ENCODE measurements at regions not wholly inside any gene's neighbourhood (a gene's known extent, or its start where the extent isn't known, plus 50 kb on each side); places are given as distances from the start of the nearest gene placed in this dataset.
"Not testable (repeated sequence)": the region's sequence is repeated elsewhere in the genome, so short reads cannot be mapped to it uniquely, and the experiment has no call there.

- no peak for DNase-seq (ENCODE audit: low read depth)
These were observed 223.9 kb downstream of the LY86 start for GRCh38 chr6:6812427-6812826.

DNA sequence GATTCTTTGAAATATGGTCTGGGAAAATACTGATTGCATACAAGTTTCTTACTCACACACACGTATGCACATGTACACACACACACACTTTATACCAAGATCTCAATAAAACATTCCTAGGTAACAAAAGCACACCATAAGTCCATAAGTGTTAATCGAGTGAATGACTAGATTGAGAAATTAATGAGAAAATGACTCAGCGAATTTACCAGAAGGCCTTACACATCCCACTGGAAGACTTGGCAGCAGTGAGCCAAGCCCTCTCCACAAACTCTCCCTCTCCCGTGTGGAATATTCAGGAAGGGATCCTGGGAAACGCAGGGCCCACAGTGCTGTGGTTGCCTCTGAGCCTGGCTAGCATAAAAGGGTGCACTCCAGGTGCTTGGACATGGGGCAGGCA, 227.2 kb downstream of the LY86 start:
- DNase-seq (ENCODE audit: low read depth), result no peak

DNA sequence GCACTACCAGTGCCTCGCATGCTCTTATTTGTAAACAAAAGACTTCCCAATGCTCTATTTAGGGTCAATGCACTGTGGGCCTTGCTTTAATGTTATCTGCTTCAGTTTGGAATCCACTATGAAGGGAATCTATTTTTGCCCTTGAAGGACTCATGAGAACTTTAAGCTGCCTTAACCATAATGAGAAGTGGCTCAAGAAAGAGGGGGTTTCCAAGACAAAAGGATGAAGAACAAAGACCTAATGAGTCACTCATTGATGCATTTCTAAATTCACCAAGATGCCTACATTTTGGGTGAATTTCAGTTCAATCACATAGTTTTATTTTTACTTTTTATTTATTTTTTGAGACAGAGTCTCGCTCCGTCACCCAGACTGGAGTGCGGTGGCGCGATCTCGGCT, 228.2 kb downstream of the LY86 start:
- DNase-seq (ENCODE audit: low read depth), result no peak

DNA sequence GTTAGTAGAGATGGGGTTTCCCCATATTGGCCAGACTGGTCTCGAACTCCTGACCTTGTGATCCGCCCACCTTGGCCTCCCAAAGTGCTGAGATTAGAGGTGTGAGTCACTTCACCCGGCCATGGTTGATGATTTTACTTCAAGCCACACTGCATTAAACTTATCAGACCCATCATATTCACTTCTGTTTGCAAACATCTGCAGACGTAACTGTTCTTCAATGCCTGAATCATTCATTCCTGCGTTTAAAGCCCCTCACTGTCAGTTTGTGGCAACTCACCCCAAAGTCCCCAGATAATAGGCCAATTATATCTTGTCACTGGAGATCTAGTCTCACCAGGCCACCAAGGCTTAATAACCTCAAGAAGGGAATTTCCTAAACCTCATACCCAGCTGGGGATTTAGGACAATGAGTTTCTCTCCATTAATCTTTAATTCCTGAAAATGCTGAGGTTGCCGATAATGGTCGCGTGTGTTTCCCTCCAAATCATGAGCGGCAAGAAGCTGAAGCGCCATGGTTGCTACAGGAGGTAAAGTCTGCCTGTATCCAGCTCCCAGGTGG, 229.6 kb downstream of the LY86 start:
- DNase-seq (ENCODE audit: low read depth), result no peak

- no peak for DNase-seq (ENCODE audit: low read depth)
These were observed 232.2 kb downstream of the LY86 start for GRCh38 chr6:6820641-6821238.

- no peak for DNase-seq (ENCODE audit: low read depth)
These were observed 233.2 kb downstream of the LY86 start for GRCh38 chr6:6821639-6822261.

DNA sequence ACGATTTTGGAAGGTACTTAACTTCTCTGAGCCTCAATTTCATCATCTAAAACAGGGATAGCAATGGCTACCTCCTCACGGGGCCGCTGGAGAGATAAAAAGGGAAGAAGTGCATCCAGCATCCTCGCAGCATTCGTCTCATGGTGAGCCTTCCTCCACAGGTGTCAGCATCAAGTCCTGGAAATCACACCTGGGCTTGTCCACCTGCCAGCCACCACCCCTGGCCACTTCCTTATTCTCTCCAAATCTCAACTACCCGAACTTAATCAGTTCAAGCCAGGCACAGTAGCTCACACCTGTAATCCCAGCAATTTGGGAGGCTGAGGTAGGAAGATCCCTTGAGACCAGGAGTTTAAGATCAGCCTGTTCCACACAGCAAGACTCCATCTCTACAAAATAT, 234.5 kb downstream of the LY86 start:
- DNase-seq (ENCODE audit: low read depth), result no peak

GRCh38 chr6:6823568-6824224, 235.2 kb downstream of the LY86 start:
- DNase-seq (ENCODE audit: low read depth), result no peak

- no peak for DNase-seq (ENCODE audit: low read depth)
These were observed 235.9 kb downstream of the LY86 start for GRCh38 chr6:6824381-6824780.

- no peak for DNase-seq (ENCODE audit: low read depth)
These were observed 236.8 kb downstream of the LY86 start for GRCh38 chr6:6825193-6825784.

- DNase-seq (ENCODE audit: low read depth), result no peak
These were observed 237.8 kb downstream of the LY86 start for GRCh38 chr6:6826095-6826901.

- DNase-seq (ENCODE audit: low read depth), result no peak
These were observed 238.4 kb downstream of the LY86 start for GRCh38 chr6:6826961-6827360.

GRCh38 chr6:6829872-6830685, 241.6 kb downstream of the LY86 start:
- DNase-seq (ENCODE audit: low read depth), result no peak

DNA sequence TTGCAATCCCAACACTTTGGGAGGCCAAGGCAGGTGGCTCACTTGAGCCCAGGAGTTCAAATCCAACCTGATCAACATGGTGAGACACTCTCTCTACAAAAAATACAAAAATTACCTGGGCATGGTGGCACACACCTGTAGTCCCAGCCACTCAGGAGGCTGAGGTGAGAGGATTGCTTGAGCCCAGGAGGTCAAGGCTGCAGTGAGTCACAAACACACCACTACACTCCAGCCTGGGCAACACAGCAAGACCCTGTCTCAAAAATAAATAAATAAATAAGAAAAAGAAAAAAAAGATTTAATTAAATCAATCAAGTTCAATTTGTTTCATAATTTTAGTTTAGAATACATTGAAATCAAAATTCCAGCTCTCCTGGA, 242.2 kb downstream of the LY86 start:
- not testable (repeated sequence) for DNase-seq (ENCODE audit: low read depth)

- no peak for DNase-seq (ENCODE audit: low read depth)
These were observed 243.9 kb downstream of the LY86 start for GRCh38 chr6:6832439-6832838.

- DNase-seq (ENCODE audit: low read depth), result no peak
These were observed 246.1 kb downstream of the LY86 start for GRCh38 chr6:6834356-6835222.

DNA sequence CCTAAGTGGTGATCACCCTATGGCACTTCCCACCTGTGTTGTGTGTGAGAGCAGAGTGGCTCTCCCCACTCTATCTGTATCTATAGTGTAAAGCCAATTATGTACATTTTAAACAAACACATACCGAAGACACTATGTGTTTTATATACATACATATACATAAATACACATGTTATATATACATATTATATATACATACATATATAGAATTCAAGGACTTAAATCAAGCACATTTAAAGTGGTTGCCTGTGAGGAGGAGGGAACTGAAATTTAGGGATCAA, 246.6 kb downstream of the LY86 start:
- DNase-seq (ENCODE audit: low read depth), result no peak

- DNase-seq (ENCODE audit: low read depth), result no peak
These were observed 248.3 kb downstream of the LY86 start for GRCh38 chr6:6836609-6837406.

DNA sequence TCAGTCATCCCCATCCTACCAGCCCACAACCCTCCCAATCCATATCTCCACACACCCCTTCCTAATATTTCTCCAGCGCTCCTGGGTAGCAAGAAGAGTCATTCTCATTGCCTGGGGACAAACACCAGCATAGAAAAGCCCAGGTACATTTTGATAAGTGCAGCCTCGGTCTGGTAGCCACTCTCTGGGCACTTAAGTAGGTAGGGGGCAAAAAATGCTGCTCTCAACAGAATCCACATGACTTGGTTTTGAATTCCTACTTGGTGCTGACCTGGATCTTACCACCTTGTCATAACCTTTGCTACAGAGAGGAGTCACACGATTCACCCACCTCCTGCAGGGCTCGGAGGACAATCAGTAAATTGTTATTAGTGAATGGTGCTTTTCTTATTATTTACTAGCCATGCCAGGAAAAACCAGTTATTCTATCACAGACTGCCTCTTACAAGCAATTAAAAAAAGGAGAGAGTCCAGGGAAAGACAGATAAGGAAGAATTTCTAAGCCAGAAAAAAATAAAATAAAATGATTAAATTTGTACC, 249.1 kb downstream of the LY86 start:
- DNase-seq (ENCODE audit: low read depth), result no peak

Data from activated T-helper 9 cell treated with anti-CD3 and anti-CD28 coated beads, Interleukin-2, amount 50 U/mL, for 16 hours (primary cell).